Heart left ventricle (tissue), 16 donors: ENCODE measurements at regions not wholly inside any gene's neighbourhood (a gene's known extent, or its start where the extent isn't known, plus 50 kb on each side); places are given as distances from the start of the nearest gene placed in this dataset.
A peak's percentile ranks its signal among the peaks of the same experiment; 100 is the strongest.

Experiments used
- ATAC-seq, 4 donors: fragments of 200-7000 bp; cut with Tn5 transposase; one replicate each; pipeline ENCODE4 v1.9.1; 2020 to 2022; ENCODE audit warnings: moderate library complexity in 4 of 4, mild to moderate bottlenecking in 3 of 4, moderate number of reproducible peaks in 1 of 4
- DNase-seq, 5 donors: peaks; one replicate each; pipeline ENCODE4 v3.0.0-alpha.2; 2020
- H3K27ac ChIP-seq, 12 donors: fragments of 200-600 bp; sonication (generic) in 4 of 12; one replicate each; pipeline versions ENCODE4 v1.5.0 to v1.8.0; 2016 to 2022; ENCODE audit warnings: mild to moderate bottlenecking in 2 of 12
- H3K27me3 ChIP-seq, 9 donors: fragments of 200-600 bp; sonication (generic) in 2 of 9; one replicate each; pipeline versions ENCODE4 v1.5.1 to v1.8.0; 2016 to 2022; ENCODE audit warnings: mild to moderate bottlenecking in 3 of 9
- H3K36me3 ChIP-seq, 9 donors: fragments of 200-600 bp; sonication (generic) in 2 of 9; one replicate each; pipeline versions ENCODE4 v1.5.0 to v1.8.0; 2018 to 2022; ENCODE audit warnings: mild to moderate bottlenecking in 2 of 9
- H3K4me1 ChIP-seq, 12 donors: fragments of 200-600 bp; sonication (generic) in 4 of 12; one replicate each; pipeline versions ENCODE4 v1.5.0 to v1.8.0; 2016 to 2022; ENCODE audit warnings: mild to moderate bottlenecking in 3 of 12
- H3K4me3 ChIP-seq, 12 donors: fragments of 200-600 bp; sonication (generic) in 4 of 12; one replicate each; pipeline versions ENCODE4 v1.5.0 to v1.8.0; 2017 to 2022; ENCODE audit warnings: mild to moderate bottlenecking in 9 of 12, moderate library complexity in 4 of 12
- H3K9me3 ChIP-seq, 12 donors: fragments of 200-600 bp; sonication (generic) in 4 of 12; one replicate each; pipeline versions ENCODE4 v1.5.0 to v1.8.0; 2016 to 2022; ENCODE audit warnings: mild to moderate bottlenecking in 1 of 12
- POLR2A ChIP-seq, 2 donors: fragments of 450-650 bp; IDR thresholded peaks; one replicate each; pipeline ENCODE4 v1.6.1; 2017; ENCODE audit warnings: antibody characterized with exemption in 2 of 2, mild to moderate bottlenecking in 2 of 2, moderate library complexity in 2 of 2
- WGBS, 4 donors: extraction: QIAGEN DNeasy Blood & Tissue Kit in 2 of 4; methylation state at CpG; one replicate each; pipeline versions ENCODE4 v1.1.5 to v1.1.7; 2013 to 2018; 5-methylcytosine and 5-hydroxymethylcytosine counted together
- intact Hi-C, 10 donors: fragments of 100-400 bp; cut with DNase I; formaldehyde crosslinking; loops; one replicate each; pipeline versions ENCODE4 v1.11.1 to v1.14.2; 2022
- TF ChIP-seq, protein P1 (sequence below), 12 donors: fragments of 200-600 bp; sonication (generic) in 4 of 12; IDR thresholded peaks; one replicate each; pipeline versions ENCODE4 v1.5.0 to v1.8.0; 2018 to 2022; ENCODE audit warnings: antibody characterized with exemption in 12 of 12, mild to moderate bottlenecking in 5 of 12
- donor health status: ischemic (EF 13 %, LVEDD 7.1; RV severe dilation, severe dysfunction).
- donor health status: healthy with polysubstance abuse.
- donor health status: DM: no; HTN: yes; CAD: no.
- donor health status: DM: no; HTN: no; CAD: no.
- donor health status: ischemic (EF 25% LVEDD 6.9; RV normal size, moderate dysfunction).
- donor health status: ischemic (EF 25% LVEDD 5.7; RV mildly dilated, moderate dysfunction).
- donor health status: healthy.
- donor health status: DM: yes; HTN: yes; CAD: no.
- donor health status: ischemic (EF 35%, LVEDD 5.7; RV mildly dilated, moderate dysfunction).
- donor health status: nonischemic (EF 11% LVEDD 7.7; RV severe dilation, severe dysfunction).
- donor health status: DM: yes; HTN: yes; CAD: no.
- donor health status: PGD.
- donor health status: ischemic (EF 29% LVEDD 5.4; RV normal size, mild dysfunction).
- donor health status: nonischemic (EF 23%, LVEDD 6.1; RV moderate dilation, normal function).

DNA sequence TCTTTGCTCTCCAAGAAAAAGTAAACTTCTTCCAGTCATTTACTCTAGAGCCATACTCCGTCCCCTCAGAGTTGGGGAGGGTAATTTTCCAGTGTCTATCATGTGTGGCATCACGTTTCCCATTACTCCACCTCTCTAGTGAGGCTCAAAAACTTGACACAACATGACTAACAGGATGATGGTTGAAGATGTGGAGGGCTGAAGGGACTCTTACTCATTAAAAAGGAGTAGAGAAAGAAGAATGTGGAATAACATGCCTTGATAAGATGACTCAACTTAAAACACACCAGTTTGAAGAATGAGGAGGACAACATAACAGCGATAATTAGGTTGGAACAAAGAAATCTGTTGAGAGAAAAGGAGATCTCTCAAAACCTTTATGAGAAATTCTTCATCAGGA is 894.3 kb downstream of the OTOL1 start:
- no peak for DNase-seq
- ATAC-seq: no peak
- Histone ChIP-seq H3K36me3 (no peaks in the 10 kb centered on the region), H3K4me1 (no peaks in the 10 kb centered on the region), H3K9me3 (peaks cover 0 to 4% (median 0%) of the 10 kb centered on the region in 12 donors), H3K4me3 (no peak overlapping the region), H3K27me3 (no peaks in the 10 kb centered on the region), H3K27ac (no peak overlapping the region)
- WGBS, 4 donors: 67 to 76% (median 75%) methylated on average over 3 of the region's 3 CpGs
- TF ChIP-seq, protein P1, sequence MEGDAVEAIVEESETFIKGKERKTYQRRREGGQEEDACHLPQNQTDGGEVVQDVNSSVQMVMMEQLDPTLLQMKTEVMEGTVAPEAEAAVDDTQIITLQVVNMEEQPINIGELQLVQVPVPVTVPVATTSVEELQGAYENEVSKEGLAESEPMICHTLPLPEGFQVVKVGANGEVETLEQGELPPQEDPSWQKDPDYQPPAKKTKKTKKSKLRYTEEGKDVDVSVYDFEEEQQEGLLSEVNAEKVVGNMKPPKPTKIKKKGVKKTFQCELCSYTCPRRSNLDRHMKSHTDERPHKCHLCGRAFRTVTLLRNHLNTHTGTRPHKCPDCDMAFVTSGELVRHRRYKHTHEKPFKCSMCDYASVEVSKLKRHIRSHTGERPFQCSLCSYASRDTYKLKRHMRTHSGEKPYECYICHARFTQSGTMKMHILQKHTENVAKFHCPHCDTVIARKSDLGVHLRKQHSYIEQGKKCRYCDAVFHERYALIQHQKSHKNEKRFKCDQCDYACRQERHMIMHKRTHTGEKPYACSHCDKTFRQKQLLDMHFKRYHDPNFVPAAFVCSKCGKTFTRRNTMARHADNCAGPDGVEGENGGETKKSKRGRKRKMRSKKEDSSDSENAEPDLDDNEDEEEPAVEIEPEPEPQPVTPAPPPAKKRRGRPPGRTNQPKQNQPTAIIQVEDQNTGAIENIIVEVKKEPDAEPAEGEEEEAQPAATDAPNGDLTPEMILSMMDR (IDR thresholded peaks at IDR 0.05): no peak
- TF ChIP-seq POLR2A (IDR thresholded peaks at IDR 0.05): no peak
- intact Hi-C loops: no loop called here

DNA sequence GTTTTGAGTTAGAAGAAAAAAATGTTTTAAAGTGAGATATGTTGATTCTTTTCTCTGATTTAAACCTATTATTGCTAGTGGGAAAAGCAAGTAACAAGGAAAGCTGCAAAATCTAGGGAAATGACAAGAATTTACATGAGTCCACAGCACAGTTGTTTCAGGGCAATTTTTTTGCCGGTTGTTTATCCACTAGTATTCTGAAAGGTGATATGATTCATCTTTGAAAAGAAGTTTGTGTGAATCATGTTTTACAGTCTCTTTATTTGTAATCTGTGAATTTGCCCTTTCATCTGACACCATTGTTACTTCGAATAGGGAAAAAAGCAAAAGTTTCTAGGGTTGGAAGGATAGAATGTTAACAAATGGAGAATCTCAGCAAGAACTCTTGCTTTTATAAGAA is 894.7 kb downstream of the OTOL1 start:
- WGBS, 4 donors: 77 to 86% (median 84%) methylated on average over 2 of the region's 2 CpGs
- peaks cover 0 to 4% (median 0%) of the 10 kb centered on the region in 12 donors for H3K9me3 ChIP-seq
- no peaks in the 10 kb centered on the region for H3K36me3 ChIP-seq
- no peaks in the 10 kb centered on the region for H3K4me1 ChIP-seq
- no peak overlapping the region for H3K27ac ChIP-seq
- DNase-seq: no peak
- TF ChIP-seq POLR2A (IDR thresholded peaks at IDR 0.05): no peak
- TF ChIP-seq, protein P1 (IDR thresholded peaks at IDR 0.05): no peak
- intact Hi-C loops: no loop called here
- ATAC-seq: no peak
- no peaks in the 10 kb centered on the region for H3K27me3 ChIP-seq
- H3K4me3 ChIP-seq: no peak overlapping the region

DNA sequence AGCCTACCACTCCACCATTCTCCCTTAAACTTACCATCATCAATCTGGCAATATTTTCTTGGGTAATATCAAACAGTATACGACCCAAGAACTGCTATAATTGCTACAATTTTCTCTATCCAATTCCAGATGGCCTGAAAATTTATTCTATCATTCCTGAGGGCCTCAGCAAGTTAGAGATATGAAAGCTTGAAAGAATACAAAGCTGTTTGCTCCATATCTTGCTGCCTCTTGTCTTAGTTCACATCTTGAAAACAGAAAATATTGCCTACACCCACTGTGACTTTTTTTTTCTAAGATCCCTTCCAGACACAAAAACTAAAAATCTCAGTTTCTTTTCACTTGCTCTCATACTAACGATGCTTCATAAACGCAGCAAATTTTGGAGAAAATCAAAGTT is 898.9 kb downstream of the OTOL1 start:
- no peaks in the 10 kb centered on the region for H3K27me3 ChIP-seq
- no peaks in the 10 kb centered on the region for H3K4me1 ChIP-seq
- no peak for TF ChIP-seq POLR2A (IDR thresholded peaks at IDR 0.05)
- TF ChIP-seq, protein P1 (IDR thresholded peaks at IDR 0.05): no peak
- whole genome bisulfite sequencing, 4 donors: 68 to 85% (median 81%) methylated on average over 3 of the region's 3 CpGs
- H3K27ac ChIP-seq: no peak overlapping the region
- intact Hi-C loops: no loop called here
- no peaks in the 10 kb centered on the region for H3K36me3 ChIP-seq
- no peak overlapping the region for H3K4me3 ChIP-seq
- DNase-seq (no peak), ATAC-seq (no peak)
- peaks cover 0 to 15% (median 2%) of the 10 kb centered on the region in 12 donors for H3K9me3 ChIP-seq

DNA sequence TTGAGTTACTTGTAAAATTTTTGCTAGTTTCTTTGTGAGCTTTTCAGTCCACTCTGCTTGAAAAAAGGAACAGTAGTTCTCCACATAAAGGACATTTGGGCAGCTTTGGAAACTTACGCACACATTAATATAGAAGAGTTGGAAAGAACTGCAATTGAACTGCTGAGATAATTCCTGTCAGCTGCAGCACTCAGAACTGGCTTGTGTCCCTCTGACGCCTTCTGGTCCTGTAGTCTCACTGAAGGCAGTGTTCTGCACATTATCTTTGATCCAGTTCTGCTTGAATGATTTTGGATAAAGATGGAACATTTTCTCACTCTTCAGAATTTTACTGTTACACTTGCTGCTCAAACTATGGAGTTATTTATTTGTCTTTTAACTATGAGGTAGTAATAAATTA is 901.9 kb downstream of the OTOL1 start:
- intact Hi-C loops: no loop called here
- Histone ChIP-seq H3K27ac (peak overlapping the region in 2 of 12 donors; percentile 37 to 39), H3K36me3 (no peaks in the 10 kb centered on the region), H3K9me3 (peaks cover 0 to 15% (median 1%) of the 10 kb centered on the region in 12 donors), H3K27me3 (no peaks in the 10 kb centered on the region), H3K4me3 (no peak overlapping the region), H3K4me1 (no peaks in the 10 kb centered on the region)
- no peak for DNase-seq
- TF ChIP-seq POLR2A (IDR thresholded peaks at IDR 0.05): no peak
- TF ChIP-seq, protein P1 (IDR thresholded peaks at IDR 0.05): no peak
- peak; percentile 54 to 90 (median 74) for ATAC-seq
- 36 to 48% (median 44%) methylated on average over 2 of the region's 2 CpGs for WGBS, 4 donors
